Transverse colon (tissue), 4 donors: ENCODE measurements at regions not wholly inside any gene's neighbourhood (a gene's known extent, or its start where the extent isn't known, plus 50 kb on each side); places are given as distances from the start of the nearest gene placed in this dataset.

Experiments used
- DNase-seq: peaks from one replicate; pipeline ENCODE4 v3.0.0-alpha.2; 2019
- H3K27ac ChIP-seq, 4 donors: fragments of 200-600 bp; sonication (generic); 2 replicates each; pipeline ENCODE4 v1.5.1; 2016 to 2018; ENCODE audit warnings: inconsistent platforms in 4 of 4
- H3K27me3 ChIP-seq: fragments of 200-600 bp; sonication (generic); 2 replicates; pipeline ENCODE4 v1.5.1; 2017; ENCODE audit warnings: inconsistent platforms
- H3K36me3 ChIP-seq, 4 donors: fragments of 200-600 bp; sonication (generic); 2 replicates each; pipeline ENCODE4 v1.5.1; 2017 to 2019; ENCODE audit warnings: inconsistent platforms in 4 of 4
- H3K4me1 ChIP-seq, 4 donors: fragments of 200-600 bp; sonication (generic); 2 replicates each; pipeline ENCODE4 v1.5.1; 2017 to 2020; ENCODE audit warnings: inconsistent platforms in 4 of 4
- H3K4me3 ChIP-seq, 4 donors: fragments of 200-600 bp; sonication (generic); 1 replicate in 1 of 4; 2 replicates in 3 of 4; pipeline versions ENCODE4 v1.5.1 to v1.6.1; 2017 to 2019; ENCODE audit warnings: inconsistent platforms in 4 of 4
- H3K9me3 ChIP-seq, 2 donors: fragments of 200-600 bp; sonication (generic); 2 replicates each; pipeline ENCODE4 v1.5.1; 2017 to 2019; ENCODE audit warnings: inconsistent platforms in 2 of 2
- EP300 ChIP-seq: sonication (generic); formaldehyde crosslinking; IDR thresholded peaks from one replicate; pipeline ENCODE4 v1.6.1; 2017; ENCODE audit warnings: antibody characterized with exemption, low read depth
- POLR2A ChIP-seq: fragments of 450-650 bp; IDR thresholded peaks from one replicate; pipeline ENCODE4 v1.6.1; 2016; ENCODE audit warnings: antibody characterized with exemption, mild to moderate bottlenecking, moderate library complexity
- POLR2AphosphoS5 ChIP-seq, 3 donors: sonication (generic); formaldehyde crosslinking; IDR thresholded peaks; one replicate each; pipeline ENCODE4 v1.6.1; 2016; ENCODE audit warnings: antibody characterized with exemption in 3 of 3
- WGBS, 2 donors: methylation state at CpG; one replicate each; pipeline ENCODE4 v1.1.5; 2018; ENCODE audit warnings: low coverage in 1 of 2; 5-methylcytosine and 5-hydroxymethylcytosine counted together
- in situ Hi-C, 4 donors: fragments of 200-750 bp; cut with MboI; loops; one replicate each; pipeline versions ENCODE4 v1.15.0 to v1.15.1; 2017; ENCODE audit warnings: low sequenced_read_pairs in 3 of 4, low pct_ligation_motif_present in 1 of 4, low pct_unique_long_range_greater_than_20kb in 1 of 4
- intact Hi-C: fragments of 100-400 bp; cut with DNase I; formaldehyde crosslinking; loops from one replicate; pipeline ENCODE4 v1.15.1; 2023; ENCODE audit warnings: low total_unique reads
- TF ChIP-seq, protein P1 (sequence below), 5 experiments: fragments of 200-600 bp in 3 of 5; fragments of 450-650 bp in 2 of 5; sonication (generic) in 3 of 5; IDR thresholded peaks; 1 replicate in 2 of 5; 2 replicates in 3 of 5; pipeline ENCODE4 v1.5.1; 2016 to 2017; ENCODE audit warnings: antibody characterized with exemption in 5 of 5, inconsistent platforms in 3 of 5, mild to moderate bottlenecking in 2 of 5, moderate library complexity in 1 of 5

DNA sequence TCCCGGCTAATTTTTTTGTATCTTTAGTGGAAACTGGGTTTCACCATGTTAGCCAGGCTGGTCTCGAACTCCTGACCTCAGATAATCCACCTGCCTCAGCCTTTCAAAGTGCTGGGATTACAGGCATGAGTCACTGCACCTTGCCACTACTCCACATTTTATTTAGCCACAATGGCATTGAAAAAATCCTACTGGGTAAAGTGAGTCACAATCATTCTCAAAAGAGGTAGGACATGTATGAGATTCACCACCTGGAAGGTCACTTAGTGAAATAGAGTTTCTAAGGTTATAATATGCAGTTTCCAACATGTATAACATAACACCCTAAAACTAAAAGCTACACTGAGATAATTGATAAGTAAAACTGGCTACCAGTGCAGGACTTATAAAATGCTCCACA lies 159.2 kb downstream of the BTC start:
- no peaks in the 10 kb centered on the region for H3K36me3 ChIP-seq
- DNase-seq = no peak
- no peak overlapping the region for H3K27ac ChIP-seq
- 82 to 93% methylated on average over 2 of the region's 2 CpGs for WGBS, 2 donors
- H3K9me3 ChIP-seq = no peaks in the 10 kb centered on the region
- no peak overlapping the region for H3K4me3 ChIP-seq
- intact Hi-C loops (no loop called here), in situ Hi-C loops (no loop called here)
- no peak for TF ChIP-seq POLR2A
- no peak for TF ChIP-seq POLR2AphosphoS5 (IDR thresholded peaks at IDR 0.05)
- no peak for TF ChIP-seq EP300
- TF ChIP-seq, protein P1, sequence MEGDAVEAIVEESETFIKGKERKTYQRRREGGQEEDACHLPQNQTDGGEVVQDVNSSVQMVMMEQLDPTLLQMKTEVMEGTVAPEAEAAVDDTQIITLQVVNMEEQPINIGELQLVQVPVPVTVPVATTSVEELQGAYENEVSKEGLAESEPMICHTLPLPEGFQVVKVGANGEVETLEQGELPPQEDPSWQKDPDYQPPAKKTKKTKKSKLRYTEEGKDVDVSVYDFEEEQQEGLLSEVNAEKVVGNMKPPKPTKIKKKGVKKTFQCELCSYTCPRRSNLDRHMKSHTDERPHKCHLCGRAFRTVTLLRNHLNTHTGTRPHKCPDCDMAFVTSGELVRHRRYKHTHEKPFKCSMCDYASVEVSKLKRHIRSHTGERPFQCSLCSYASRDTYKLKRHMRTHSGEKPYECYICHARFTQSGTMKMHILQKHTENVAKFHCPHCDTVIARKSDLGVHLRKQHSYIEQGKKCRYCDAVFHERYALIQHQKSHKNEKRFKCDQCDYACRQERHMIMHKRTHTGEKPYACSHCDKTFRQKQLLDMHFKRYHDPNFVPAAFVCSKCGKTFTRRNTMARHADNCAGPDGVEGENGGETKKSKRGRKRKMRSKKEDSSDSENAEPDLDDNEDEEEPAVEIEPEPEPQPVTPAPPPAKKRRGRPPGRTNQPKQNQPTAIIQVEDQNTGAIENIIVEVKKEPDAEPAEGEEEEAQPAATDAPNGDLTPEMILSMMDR (IDR thresholded peaks at IDR 0.05) = no peak
- no peaks in the 10 kb centered on the region for H3K27me3 ChIP-seq
- peaks cover 0 to 7% (median 0%) of the 10 kb centered on the region in 4 donors for H3K4me1 ChIP-seq

DNA sequence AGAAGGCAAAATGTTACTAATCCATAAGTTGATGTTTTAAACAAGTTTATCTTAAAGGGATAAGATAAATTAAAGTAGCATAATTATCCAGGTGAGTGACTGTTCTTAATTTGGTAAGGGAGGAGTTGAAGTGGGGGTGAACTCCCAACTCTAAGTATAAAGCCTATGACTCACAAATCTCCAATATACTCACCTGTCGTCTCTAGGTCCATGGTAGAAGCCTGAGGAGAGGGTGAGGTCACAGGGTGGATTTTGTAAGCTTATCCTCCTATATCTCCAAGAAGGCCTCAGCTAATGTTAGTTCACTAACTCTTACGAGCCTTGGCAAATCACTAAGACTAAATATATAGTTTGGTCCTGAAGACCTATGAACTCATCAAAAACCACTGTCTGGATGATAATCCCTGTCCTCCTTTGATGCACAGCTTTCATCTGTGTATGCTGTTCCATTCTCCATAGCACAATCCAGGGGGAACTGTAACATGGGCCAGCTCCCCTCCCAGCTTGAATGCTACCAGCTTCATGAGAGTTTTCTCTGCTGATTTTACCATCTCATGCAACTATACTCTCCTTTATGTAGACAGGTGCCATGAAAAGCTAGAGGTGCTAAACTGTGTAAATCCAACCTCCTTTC lies 158.7 kb downstream of the BTC start:
- WGBS, 2 donors = 66 to 78% methylated on average over 2 of the region's 2 CpGs
- H3K4me1 ChIP-seq = peaks cover 0 to 7% (median 0%) of the 10 kb centered on the region in 4 donors
- no peak overlapping the region for H3K27ac ChIP-seq
- intact Hi-C loops = no loop called here
- H3K27me3 ChIP-seq = no peaks in the 10 kb centered on the region
- H3K36me3 ChIP-seq = no peaks in the 10 kb centered on the region
- H3K4me3 ChIP-seq = no peak overlapping the region
- no peaks in the 10 kb centered on the region for H3K9me3 ChIP-seq
- no peak for DNase-seq
- TF ChIP-seq, protein P1 (IDR thresholded peaks at IDR 0.05) = no peak
- TF ChIP-seq POLR2AphosphoS5 (IDR thresholded peaks at IDR 0.05) = no peak
- in situ Hi-C loops = no loop called here

DNA sequence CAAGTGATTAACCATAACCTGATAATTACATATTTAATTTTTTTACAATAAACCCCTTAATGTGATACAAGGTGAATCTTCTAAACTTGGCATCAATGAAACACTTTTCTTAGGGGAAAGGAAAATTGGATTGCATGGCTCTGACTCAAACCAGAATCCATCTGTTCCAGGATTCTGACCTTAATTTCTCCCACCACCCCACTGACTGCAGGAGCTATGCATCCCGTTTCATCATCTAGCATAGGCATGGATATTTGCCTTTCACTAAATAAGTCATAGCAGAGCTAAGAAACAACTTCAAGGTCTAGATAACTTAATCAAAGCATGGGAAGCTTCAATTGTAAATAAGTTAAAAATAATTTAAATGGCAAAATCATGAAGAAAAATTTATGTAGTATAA lies 156.3 kb downstream of the BTC start:
- WGBS, 2 donors = 75 to 76% methylated on average over 1 of the region's 1 CpG
- in situ Hi-C loops (no loop called here), intact Hi-C loops (no loop called here)
- Histone ChIP-seq H3K27me3 (no peaks in the 10 kb centered on the region), H3K9me3 (no peaks in the 10 kb centered on the region), H3K4me1 (peaks cover 0 to 3% (median 0%) of the 10 kb centered on the region in 4 donors), H3K4me3 (no peak overlapping the region), H3K36me3 (no peaks in the 10 kb centered on the region), H3K27ac (no peak overlapping the region)
- TF ChIP-seq EP300 (no peak), POLR2A (no peak), POLR2AphosphoS5 (IDR thresholded peaks at IDR 0.05) (no peak)
- TF ChIP-seq, protein P1 (IDR thresholded peaks at IDR 0.05) = no peak
- DNase-seq = no peak

DNA sequence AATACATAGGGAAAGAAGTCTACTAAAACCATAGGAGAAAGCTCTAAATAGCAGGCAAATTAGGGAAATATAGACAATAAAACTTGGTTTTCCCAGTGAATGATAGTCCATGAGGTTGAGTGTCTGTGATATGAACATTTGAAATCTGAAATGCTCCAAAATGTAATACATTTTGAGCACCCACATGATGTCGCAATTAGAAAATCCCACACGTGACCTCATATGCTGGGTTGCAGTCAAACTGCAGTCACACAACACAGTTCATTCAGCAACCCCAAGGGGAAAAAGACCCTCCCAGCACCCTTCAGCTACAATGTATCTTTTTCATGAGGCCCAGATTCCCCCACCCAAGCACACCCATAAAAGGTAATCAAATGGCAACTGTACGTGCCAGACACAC lies 155.6 kb downstream of the BTC start:
- Histone ChIP-seq H3K27ac (no peak overlapping the region), H3K27me3 (no peaks in the 10 kb centered on the region), H3K9me3 (no peaks in the 10 kb centered on the region), H3K36me3 (no peaks in the 10 kb centered on the region), H3K4me1 (no peaks in the 10 kb centered on the region), H3K4me3 (no peak overlapping the region)
- no peak for TF ChIP-seq POLR2AphosphoS5 (IDR thresholded peaks at IDR 0.05)
- in situ Hi-C loops = no loop called here
- no peak for DNase-seq
- intact Hi-C loops = no loop called here
- 77 to 92% methylated on average over 2 to 3 of the region's 3 CpGs for WGBS, 2 donors
